ENCODE measurements at regions not wholly inside any gene's neighbourhood (a gene's known extent, or its start where the extent isn't known, plus 50 kb on each side); places are given as distances from the start of the nearest gene placed in this dataset.

GRCh38 chr6:84390851-84391250 is 163.4 kb upstream of the CEP162 start:
- DNase-seq (ENCODE audit: low read depth), result no peak
- H3K4me3 ChIP-seq (ENCODE audit: low read depth, low read length), result no peak overlapping the region

- no peak overlapping the region for H3K4me3 ChIP-seq (ENCODE audit: low read depth, low read length)
- no peak for DNase-seq (ENCODE audit: low read depth)
These were observed 162.9 kb upstream of the CEP162 start for GRCh38 chr6:84390334-84390733.

- no peak for DNase-seq (ENCODE audit: low read depth)
- H3K4me3 ChIP-seq (ENCODE audit: low read depth, low read length), result no peak overlapping the region
These were observed 151.7 kb upstream of the CEP162 start for GRCh38 chr6:84379142-84379541.

GRCh38 chr6:84372290-84372689 is 144.8 kb upstream of the CEP162 start:
- H3K4me3 ChIP-seq (ENCODE audit: low read depth, low read length), result no peak overlapping the region
- no peak for DNase-seq (ENCODE audit: low read depth)

- H3K4me3 ChIP-seq (ENCODE audit: low read depth, low read length), result no peak overlapping the region
- no peak for DNase-seq (ENCODE audit: low read depth)
These were observed 144.2 kb upstream of the CEP162 start for GRCh38 chr6:84371681-84372080.

GRCh38 chr6:84362193-84362821 is 134.9 kb upstream of the CEP162 start:
- no peak overlapping the region for H3K4me3 ChIP-seq (ENCODE audit: low read depth, low read length)
- DNase-seq (ENCODE audit: low read depth), result no peak

GRCh38 chr6:84361372-84362192 is 134.1 kb upstream of the CEP162 start:
- DNase-seq (ENCODE audit: low read depth), result no peak

GRCh38 chr6:84360039-84360438 is 132.6 kb upstream of the CEP162 start:
- H3K4me3 ChIP-seq (ENCODE audit: low read depth, low read length), result no peak overlapping the region
- no peak for DNase-seq (ENCODE audit: low read depth)

More at GRCh38 chr6:84361372-84362192, 134.1 kb upstream of the CEP162 start:
- no peak overlapping the region for H3K4me3 ChIP-seq (ENCODE audit: low read depth, low read length)

- no peak overlapping the region for H3K4me3 ChIP-seq (ENCODE audit: low read depth, low read length)
- no peak for DNase-seq (ENCODE audit: low read depth)
These were observed 131.1 kb upstream of the CEP162 start for GRCh38 chr6:84358581-84358980.

- no peak overlapping the region for H3K4me3 ChIP-seq (ENCODE audit: low read depth, low read length)
- no peak for DNase-seq (ENCODE audit: low read depth)
These were observed 130.2 kb upstream of the CEP162 start for GRCh38 chr6:84357631-84358030.

GRCh38 chr6:84356907-84357306 is 129.5 kb upstream of the CEP162 start:
- no peak overlapping the region for H3K4me3 ChIP-seq (ENCODE audit: low read depth, low read length)
- peak; percentile 14 for DNase-seq (ENCODE audit: low read depth)

- no peak for DNase-seq (ENCODE audit: low read depth)
- no peak overlapping the region for H3K4me3 ChIP-seq (ENCODE audit: low read depth, low read length)
These were observed 126.3 kb upstream of the CEP162 start for GRCh38 chr6:84353459-84354423.

- H3K4me3 ChIP-seq (ENCODE audit: low read depth, low read length), result no peak overlapping the region
- peak; percentile 17 for DNase-seq (ENCODE audit: low read depth)
These were observed 123.0 kb upstream of the CEP162 start for GRCh38 chr6:84350397-84350796.

GRCh38 chr6:84349542-84349941 is 122.1 kb upstream of the CEP162 start:
- no peak for DNase-seq (ENCODE audit: low read depth)
- H3K4me3 ChIP-seq (ENCODE audit: low read depth, low read length), result no peak overlapping the region

- no peak for DNase-seq (ENCODE audit: low read depth)
- H3K4me3 ChIP-seq (ENCODE audit: low read depth, low read length), result no peak overlapping the region
These were observed 121.4 kb upstream of the CEP162 start for GRCh38 chr6:84348801-84349200.

- H3K4me3 ChIP-seq (ENCODE audit: low read depth, low read length), result no peak overlapping the region
- no peak for DNase-seq (ENCODE audit: low read depth)
These were observed 118.9 kb upstream of the CEP162 start for GRCh38 chr6:84346372-84346771.

- H3K4me3 ChIP-seq (ENCODE audit: low read depth, low read length), result no peak overlapping the region
- no peak for DNase-seq (ENCODE audit: low read depth)
These were observed 116.6 kb upstream of the CEP162 start for GRCh38 chr6:84344005-84344404.

GRCh38 chr6:84340422-84340821 is 113.0 kb upstream of the CEP162 start:
- no peak for DNase-seq (ENCODE audit: low read depth)
- no peak overlapping the region for H3K4me3 ChIP-seq (ENCODE audit: low read depth, low read length)

GRCh38 chr6:84333842-84334241 is 106.4 kb upstream of the CEP162 start:
- DNase-seq (ENCODE audit: low read depth), result no peak
- H3K4me3 ChIP-seq (ENCODE audit: low read depth, low read length), result no peak overlapping the region

All from skeletal muscle cell (primary cell).